ENCODE measurements at regions not wholly inside any gene's neighbourhood (a gene's known extent, or its start where the extent isn't known, plus 50 kb on each side); places are given as distances from the start of the nearest gene placed in this dataset.

- DNase-seq (ENCODE audit: low read depth) (peak; percentile 4), FAIRE-seq (no peak)
- no peak overlapping the region for H3K4me3 ChIP-seq (ENCODE audit: low read depth, low read length)
- TF ChIP-seq CTCF (IDR thresholded peaks at IDR 0.05; ENCODE audit: insufficient read depth, low read length, severe bottlenecking): no peak
- H3K36me3 ChIP-seq (ENCODE audit: control insufficient read depth, insufficient read depth, low read length): no peaks in the 10 kb centered on the region
- H3K27me3 ChIP-seq (ENCODE audit: control insufficient read depth, insufficient read depth, low read length): no peaks in the 10 kb centered on the region
Observed at GRCh38 chr3:178022599-178022998, 513.6 kb upstream of the KCNMB2 start.

GRCh38 chr3:178028933-178029332 lies 507.3 kb upstream of the KCNMB2 start:
- FAIRE-seq (no peak), DNase-seq (ENCODE audit: low read depth) (no peak)
- no peaks in the 10 kb centered on the region for H3K27me3 ChIP-seq (ENCODE audit: control insufficient read depth, insufficient read depth, low read length)
- TF ChIP-seq CTCF (IDR thresholded peaks at IDR 0.05; ENCODE audit: insufficient read depth, low read length, severe bottlenecking): no peak
- H3K36me3 ChIP-seq (ENCODE audit: control insufficient read depth, insufficient read depth, low read length): no peaks in the 10 kb centered on the region
- H3K4me3 ChIP-seq (ENCODE audit: low read depth, low read length): no peak overlapping the region

GRCh38 chr3:178036451-178037144 lies 499.6 kb upstream of the KCNMB2 start:
- no peak overlapping the region for H3K4me3 ChIP-seq (ENCODE audit: low read depth, low read length)
- FAIRE-seq: no peak
- H3K36me3 ChIP-seq (ENCODE audit: control insufficient read depth, insufficient read depth, low read length): no peaks in the 10 kb centered on the region
- no peak for DNase-seq (ENCODE audit: low read depth)
- TF ChIP-seq CTCF (IDR thresholded peaks at IDR 0.05; ENCODE audit: insufficient read depth, low read length, severe bottlenecking): no peak
- no peaks in the 10 kb centered on the region for H3K27me3 ChIP-seq (ENCODE audit: control insufficient read depth, insufficient read depth, low read length)

- FAIRE-seq (no peak), DNase-seq (ENCODE audit: low read depth) (no peak)
- Histone ChIP-seq H3K36me3 (ENCODE audit: control insufficient read depth, insufficient read depth, low read length) (no peaks in the 10 kb centered on the region), H3K27me3 (ENCODE audit: control insufficient read depth, insufficient read depth, low read length) (no peaks in the 10 kb centered on the region), H3K4me3 (ENCODE audit: low read depth, low read length) (no peak overlapping the region)
- no peak for TF ChIP-seq CTCF (IDR thresholded peaks at IDR 0.05; ENCODE audit: insufficient read depth, low read length, severe bottlenecking)
Observed at GRCh38 chr3:178041931-178042330, 494.3 kb upstream of the KCNMB2 start.

GRCh38 chr3:178042376-178042775 lies 493.9 kb upstream of the KCNMB2 start:
- no peak for DNase-seq (ENCODE audit: low read depth)
- no peak overlapping the region for H3K4me3 ChIP-seq (ENCODE audit: low read depth, low read length)
- FAIRE-seq: no peak
- no peak for TF ChIP-seq CTCF (IDR thresholded peaks at IDR 0.05; ENCODE audit: insufficient read depth, low read length, severe bottlenecking)
- no peaks in the 10 kb centered on the region for H3K36me3 ChIP-seq (ENCODE audit: control insufficient read depth, insufficient read depth, low read length)
- no peaks in the 10 kb centered on the region for H3K27me3 ChIP-seq (ENCODE audit: control insufficient read depth, insufficient read depth, low read length)

GRCh38 chr3:178043084-178043483 lies 493.2 kb upstream of the KCNMB2 start:
- Histone ChIP-seq H3K36me3 (ENCODE audit: control insufficient read depth, insufficient read depth, low read length) (no peaks in the 10 kb centered on the region), H3K4me3 (ENCODE audit: low read depth, low read length) (no peak overlapping the region), H3K27me3 (ENCODE audit: control insufficient read depth, insufficient read depth, low read length) (no peaks in the 10 kb centered on the region)
- FAIRE-seq (no peak), DNase-seq (ENCODE audit: low read depth) (no peak)
- TF ChIP-seq CTCF (IDR thresholded peaks at IDR 0.05; ENCODE audit: insufficient read depth, low read length, severe bottlenecking): no peak
